Hypothalamus (tissue), 51 donors: ENCODE measurements at regions not wholly inside any gene's neighbourhood (a gene's known extent, or its start where the extent isn't known, plus 50 kb on each side); places are given as distances from the start of the nearest gene placed in this dataset.
"Not testable (repeated sequence)": the region's sequence is repeated elsewhere in the genome, so short reads cannot be mapped to it uniquely, and the experiment has no call there.

Experiments
- DNase-seq, 51 donors: peaks; one replicate each; lab custom pipeline; 2025; lab: John Stamatoyannopoulos, UW

GRCh38 chr1:215028954-215029353 lies 53.6 kb upstream of the KCNK2 start:
- DNase-seq: no peak

- DNase-seq: not testable (repeated sequence)
Measured at GRCh38 chr1:215030581-215030980, 52.0 kb upstream of the KCNK2 start.

- no peak for DNase-seq
Measured at GRCh38 chr1:215031392-215031791, 51.1 kb upstream of the KCNK2 start.
